ENCODE measurements at regions not wholly inside any gene's neighbourhood (a gene's known extent, or its start where the extent isn't known, plus 50 kb on each side); places are given as distances from the start of the nearest gene placed in this dataset.

- H3K4me3 ChIP-seq: no peak overlapping the region
- H3K4me2 ChIP-seq: no peak overlapping the region
- DNase-seq: no peak
- no peaks in the 10 kb centered on the region for H3K27me3 ChIP-seq (ENCODE audit: insufficient read depth, low read depth)
- no peaks in the 10 kb centered on the region for H3K79me2 ChIP-seq (ENCODE audit: low read depth)
- H4K20me1 ChIP-seq (ENCODE audit: insufficient read depth): no peaks in the 10 kb centered on the region
- H3K36me3 ChIP-seq (ENCODE audit: low read depth): no peaks in the 10 kb centered on the region
- no peaks in the 10 kb centered on the region for H3K4me1 ChIP-seq (replicated peaks; ENCODE audit: insufficient read depth)
- no TSS peak for BruUV-seq (replicated peaks)
- no peak overlapping the region for H2AFZ ChIP-seq
- no peaks in the 10 kb centered on the region for H3K9me3 ChIP-seq (ENCODE audit: insufficient read depth, low read depth)
- H3K9me2 ChIP-seq (ENCODE audit: insufficient read depth): no peaks in the 10 kb centered on the region
- POLR2A ChIA-PET (ENCODE audit: unreplicated experiment): no interaction called here
- intact Hi-C loops (cut with micrococcal nuclease; ENCODE audit: unreplicated experiment): no loop called here
- TF ChIP-seq EZH2 (IDR thresholded peaks at IDR 0.05; ENCODE audit: low read depth) (no peak), CTCF (conservative IDR thresholded peaks at IDR 0.05) (no peak)
- H3F3A ChIP-seq (ENCODE audit: insufficient read depth, low read depth): no peaks in the 10 kb centered on the region
- CTCF ChIA-PET: interaction anchor here (0.6 kb wide), 1 partner anchor 65 kb away, joined by 4 read pairs; no protein-coding TSS in a partner anchor
- H3K27ac ChIP-seq: no peak overlapping the region
These were observed 266.1 kb upstream of the C2CD4B start for GRCh38 chr15:62431008-62431797.

- no peaks in the 10 kb centered on the region for H4K20me1 ChIP-seq (ENCODE audit: insufficient read depth)
- no peaks in the 10 kb centered on the region for H3K36me3 ChIP-seq (ENCODE audit: low read depth)
- TF ChIP-seq EZH2 (IDR thresholded peaks at IDR 0.05; ENCODE audit: low read depth) (no peak), CTCF (conservative IDR thresholded peaks at IDR 0.05) (no peak)
- H3K4me1 ChIP-seq (replicated peaks; ENCODE audit: insufficient read depth): no peaks in the 10 kb centered on the region
- H3K4me2 ChIP-seq: no peak overlapping the region
- BruUV-seq (replicated peaks): no TSS peak
- no peak overlapping the region for H3K4me3 ChIP-seq
- no peaks in the 10 kb centered on the region for H3K9me3 ChIP-seq (ENCODE audit: insufficient read depth, low read depth)
- no peaks in the 10 kb centered on the region for H3F3A ChIP-seq (ENCODE audit: insufficient read depth, low read depth)
- H3K9me2 ChIP-seq (ENCODE audit: insufficient read depth): no peaks in the 10 kb centered on the region
- no peaks in the 10 kb centered on the region for H3K27me3 ChIP-seq (ENCODE audit: insufficient read depth, low read depth)
- no peak for DNase-seq
- H3K27ac ChIP-seq: no peak overlapping the region
- ChIA-PET CTCF (interaction anchor here (0.6 kb wide), 1 partner anchor 64 kb away, joined by 4 read pairs; no protein-coding TSS in a partner anchor), POLR2A (ENCODE audit: unreplicated experiment) (no interaction called here)
- intact Hi-C loops (cut with micrococcal nuclease; ENCODE audit: unreplicated experiment): no loop called here
- H2AFZ ChIP-seq: no peak overlapping the region
- no peaks in the 10 kb centered on the region for H3K79me2 ChIP-seq (ENCODE audit: low read depth)
These were observed 266.7 kb upstream of the C2CD4B start for GRCh38 chr15:62431817-62432216.

GRCh38 chr15:62432702-62433398 lies 267.8 kb upstream of the C2CD4B start:
- Histone ChIP-seq H3K9me3 (ENCODE audit: insufficient read depth, low read depth) (no peaks in the 10 kb centered on the region), H3K9me2 (ENCODE audit: insufficient read depth) (no peaks in the 10 kb centered on the region), H4K20me1 (ENCODE audit: insufficient read depth) (no peaks in the 10 kb centered on the region), H3K4me1 (replicated peaks; ENCODE audit: insufficient read depth) (no peaks in the 10 kb centered on the region), H3K27me3 (ENCODE audit: insufficient read depth, low read depth) (no peaks in the 10 kb centered on the region), H3K27ac (no peak overlapping the region), H3K79me2 (ENCODE audit: low read depth) (no peaks in the 10 kb centered on the region), H2AFZ (no peak overlapping the region), H3K36me3 (ENCODE audit: low read depth) (no peaks in the 10 kb centered on the region), H3K4me2 (no peak overlapping the region), H3F3A (ENCODE audit: insufficient read depth, low read depth) (no peaks in the 10 kb centered on the region), H3K4me3 (no peak overlapping the region)
- no TSS peak for BruUV-seq (replicated peaks)
- ChIA-PET POLR2A (ENCODE audit: unreplicated experiment) (no interaction called here), CTCF (no interaction called here)
- intact Hi-C loops (cut with micrococcal nuclease; ENCODE audit: unreplicated experiment): no loop called here
- no peak for DNase-seq
- TF ChIP-seq EZH2 (IDR thresholded peaks at IDR 0.05; ENCODE audit: low read depth): no peak
- no peak for TF ChIP-seq CTCF (conservative IDR thresholded peaks at IDR 0.05)
